GM21515 (cell line): ENCODE measurements at regions not wholly inside any gene's neighbourhood (a gene's known extent, or its start where the extent isn't known, plus 50 kb on each side); places are given as distances from the start of the nearest gene placed in this dataset.
A peak's percentile ranks its signal among the peaks of the same experiment; 100 is the strongest.
"Not testable (repeated sequence)": the region's sequence is repeated elsewhere in the genome, so short reads cannot be mapped to it uniquely, and the experiment has no call there.

Source experiments
- ATAC-seq: cut with Tn5 transposase; IDR thresholded peaks from one replicate; pipeline ENCODE4 v1.9.1; 2021; ENCODE audit not compliant: unreplicated experiment

- no peak for ATAC-seq
Observed at GRCh38 chr10:16116404-16117304, 256.3 kb upstream of the MINDY3 start.

GRCh38 chr10:16117305-16117695, 257.0 kb upstream of the MINDY3 start:
- ATAC-seq = no peak

- ATAC-seq = no peak
Observed at GRCh38 chr10:16119445-16119844, 259.1 kb upstream of the MINDY3 start.

DNA sequence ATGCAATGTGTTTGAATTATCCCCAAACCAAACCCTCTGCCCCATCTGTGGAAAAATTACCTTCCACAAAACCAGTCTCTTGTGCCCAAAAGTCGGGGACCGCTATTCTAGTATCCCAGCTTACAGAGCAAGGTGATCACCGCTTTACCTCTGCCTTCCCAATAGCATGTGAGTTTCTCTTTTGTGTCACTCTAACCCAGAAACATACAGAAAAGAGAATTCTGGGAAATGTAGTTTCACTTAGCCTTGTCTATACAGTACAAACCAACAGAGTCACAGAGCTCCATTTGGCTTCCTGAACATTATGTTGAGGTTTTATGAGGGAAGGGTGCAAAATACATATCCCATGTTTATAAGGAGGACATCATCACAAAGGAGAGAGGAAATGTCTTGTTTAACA, 260.3 kb upstream of the MINDY3 start:
- ATAC-seq = no peak

GRCh38 chr10:16141499-16141898, 281.2 kb upstream of the MINDY3 start:
- no peak for ATAC-seq

DNA sequence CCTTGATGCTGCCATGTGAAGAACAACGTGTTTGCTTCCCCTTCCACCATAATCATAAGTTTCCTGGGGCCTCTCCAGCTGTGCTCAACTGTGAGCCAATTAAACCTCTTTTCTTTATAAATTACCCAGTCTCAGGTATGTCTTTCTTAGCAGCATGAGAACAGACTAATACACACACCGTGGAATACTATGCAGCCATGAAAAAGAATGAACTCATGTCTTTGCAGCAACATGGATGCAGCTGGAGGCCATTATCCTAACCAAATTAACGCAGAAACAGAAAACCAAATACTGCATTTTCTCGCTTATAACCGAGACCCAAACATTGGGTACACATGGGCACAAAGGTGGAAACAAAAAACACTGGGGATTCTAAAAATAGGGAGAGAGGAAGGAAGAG, 286.7 kb upstream of the MINDY3 start:
- no peak for ATAC-seq

- ATAC-seq = no peak
Observed at GRCh38 chr10:16155834-16156233, 281.0 kb upstream of the PTER start.

DNA sequence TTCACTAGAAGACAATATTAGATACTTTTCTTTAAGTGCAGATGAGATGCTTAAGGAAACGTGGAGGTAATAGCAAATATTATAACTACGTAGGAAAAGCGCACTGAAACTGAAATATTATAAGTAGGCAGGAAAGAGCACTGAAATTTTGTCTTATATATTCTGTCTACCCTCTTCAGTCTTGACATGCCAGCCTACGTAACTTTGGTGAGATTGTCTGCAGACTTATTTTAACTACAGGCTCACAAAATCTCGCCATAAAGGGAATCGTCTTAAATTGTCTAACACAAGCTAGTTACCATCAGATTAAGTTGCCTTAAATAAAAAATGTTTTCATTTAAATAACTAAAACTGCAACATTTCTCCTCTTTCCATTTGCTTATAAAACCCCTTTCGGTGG, 280.1 kb upstream of the PTER start:
- ATAC-seq = no peak

GRCh38 chr10:16165067-16165466, 271.7 kb upstream of the PTER start:
- not testable (repeated sequence) for ATAC-seq

GRCh38 chr10:16182144-16182543, 254.7 kb upstream of the PTER start:
- no peak for ATAC-seq

- ATAC-seq = no peak
Observed at GRCh38 chr10:16182688-16183087, 254.1 kb upstream of the PTER start.

- ATAC-seq = no peak
Observed at GRCh38 chr10:16184096-16184597, 252.7 kb upstream of the PTER start.

GRCh38 chr10:16184906-16185305, 251.9 kb upstream of the PTER start:
- no peak for ATAC-seq

GRCh38 chr10:16186564-16186963, 250.2 kb upstream of the PTER start:
- no peak for ATAC-seq

- no peak for ATAC-seq
Observed at GRCh38 chr10:16187161-16187560, 249.6 kb upstream of the PTER start.

- ATAC-seq = no peak
Observed at GRCh38 chr10:16192337-16192736, 244.5 kb upstream of the PTER start.

GRCh38 chr10:16193241-16193640, 243.6 kb upstream of the PTER start:
- ATAC-seq = no peak

GRCh38 chr10:16195178-16195769, 241.5 kb upstream of the PTER start:
- ATAC-seq = peak; percentile 92

GRCh38 chr10:16195894-16196293, 240.9 kb upstream of the PTER start:
- no peak for ATAC-seq

DNA sequence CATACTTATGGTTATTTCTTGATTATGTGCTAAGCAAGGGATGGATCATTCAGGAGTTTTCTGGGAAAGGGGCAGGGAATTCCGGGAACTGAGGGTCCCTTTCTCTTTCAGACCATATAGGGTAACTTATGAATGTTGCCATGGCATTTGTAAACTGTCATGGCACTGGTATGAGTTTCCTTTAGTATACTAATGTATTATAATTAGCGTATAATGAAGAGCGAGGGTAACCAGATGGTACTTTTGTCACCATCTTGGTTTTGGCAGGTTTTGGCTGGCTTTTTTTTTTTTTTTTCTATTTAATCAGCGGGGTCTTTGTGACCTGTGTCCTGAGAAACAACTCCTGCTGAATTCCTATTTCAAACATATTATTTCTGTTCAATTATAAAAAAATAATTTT, 237.6 kb upstream of the PTER start:
- ATAC-seq = no peak

GRCh38 chr10:16223618-16224017, 213.2 kb upstream of the PTER start:
- not testable (repeated sequence) for ATAC-seq

- no peak for ATAC-seq
Observed at GRCh38 chr10:16227674-16228073, 209.1 kb upstream of the PTER start.
